ENCODE measurements at regions not wholly inside any gene's neighbourhood (a gene's known extent, or its start where the extent isn't known, plus 50 kb on each side); places are given as distances from the start of the nearest gene placed in this dataset.

GRCh38 chr6:126904176-126904575, 214.3 kb upstream of the RSPO3 start:
- Mint-ChIP-seq H3K4me1 (ENCODE audit: unreplicated experiment) (no peaks in the 10 kb centered on the region), H3K9me3 (ENCODE audit: unreplicated experiment) (no peaks in the 10 kb centered on the region), H3K27ac (ENCODE audit: unreplicated experiment) (no peak overlapping the region), H3K4me3 (ENCODE audit: unreplicated experiment) (no peak overlapping the region), H3K36me3 (ENCODE audit: unreplicated experiment) (no peaks in the 10 kb centered on the region), H3K27me3 (ENCODE audit: unreplicated experiment) (peaks cover 6% of the 10 kb centered on the region)
- DNase-seq (ENCODE audit: extremely low spot score, unreplicated experiment), result no peak
- TF ChIP-seq CTCF (IDR thresholded peaks at IDR 0.05), result no peak

GRCh38 chr6:126905917-126906316, 212.6 kb upstream of the RSPO3 start:
- Mint-ChIP-seq H3K4me3 (ENCODE audit: unreplicated experiment) (no peak overlapping the region), H3K27ac (ENCODE audit: unreplicated experiment) (no peak overlapping the region), H3K9me3 (ENCODE audit: unreplicated experiment) (no peaks in the 10 kb centered on the region), H3K4me1 (ENCODE audit: unreplicated experiment) (no peaks in the 10 kb centered on the region), H3K27me3 (ENCODE audit: unreplicated experiment) (no peaks in the 10 kb centered on the region), H3K36me3 (ENCODE audit: unreplicated experiment) (no peaks in the 10 kb centered on the region)
- no peak for DNase-seq (ENCODE audit: extremely low spot score, unreplicated experiment)
- no peak for TF ChIP-seq CTCF (IDR thresholded peaks at IDR 0.05)

- no peak for DNase-seq (ENCODE audit: extremely low spot score, unreplicated experiment)
- H3K9me3 Mint-ChIP-seq (ENCODE audit: unreplicated experiment), result no peaks in the 10 kb centered on the region
- H3K36me3 Mint-ChIP-seq (ENCODE audit: unreplicated experiment), result no peaks in the 10 kb centered on the region
- no peak overlapping the region for H3K4me3 Mint-ChIP-seq (ENCODE audit: unreplicated experiment)
- H3K4me1 Mint-ChIP-seq (ENCODE audit: unreplicated experiment), result no peaks in the 10 kb centered on the region
- no peaks in the 10 kb centered on the region for H3K27me3 Mint-ChIP-seq (ENCODE audit: unreplicated experiment)
- no peak overlapping the region for H3K27ac Mint-ChIP-seq (ENCODE audit: unreplicated experiment)
- TF ChIP-seq CTCF (IDR thresholded peaks at IDR 0.05), result no peak
Measured at GRCh38 chr6:126907312-126907711, 211.2 kb upstream of the RSPO3 start.

- no peak overlapping the region for H3K27ac Mint-ChIP-seq (ENCODE audit: unreplicated experiment)
- H3K27me3 Mint-ChIP-seq (ENCODE audit: unreplicated experiment), result no peaks in the 10 kb centered on the region
- no peak for DNase-seq (ENCODE audit: extremely low spot score, unreplicated experiment)
- H3K36me3 Mint-ChIP-seq (ENCODE audit: unreplicated experiment), result no peaks in the 10 kb centered on the region
- H3K9me3 Mint-ChIP-seq (ENCODE audit: unreplicated experiment), result no peaks in the 10 kb centered on the region
- no peaks in the 10 kb centered on the region for H3K4me1 Mint-ChIP-seq (ENCODE audit: unreplicated experiment)
- no peak for TF ChIP-seq CTCF (IDR thresholded peaks at IDR 0.05)
- H3K4me3 Mint-ChIP-seq (ENCODE audit: unreplicated experiment), result no peak overlapping the region
Measured at GRCh38 chr6:126907996-126908395, 210.5 kb upstream of the RSPO3 start.

GRCh38 chr6:126909493-126909892, 209.0 kb upstream of the RSPO3 start:
- DNase-seq (ENCODE audit: extremely low spot score, unreplicated experiment), result no peak
- Mint-ChIP-seq H3K27me3 (ENCODE audit: unreplicated experiment) (no peaks in the 10 kb centered on the region), H3K4me3 (ENCODE audit: unreplicated experiment) (no peak overlapping the region), H3K27ac (ENCODE audit: unreplicated experiment) (no peak overlapping the region), H3K9me3 (ENCODE audit: unreplicated experiment) (no peaks in the 10 kb centered on the region), H3K36me3 (ENCODE audit: unreplicated experiment) (no peaks in the 10 kb centered on the region), H3K4me1 (ENCODE audit: unreplicated experiment) (no peaks in the 10 kb centered on the region)
- no peak for TF ChIP-seq CTCF (IDR thresholded peaks at IDR 0.05)

Data from osteocyte (in vitro differentiated cells).